ENCODE measurements at regions not wholly inside any gene's neighbourhood (a gene's known extent, or its start where the extent isn't known, plus 50 kb on each side); places are given as distances from the start of the nearest gene placed in this dataset.

- TF ChIP-seq, protein P1, sequence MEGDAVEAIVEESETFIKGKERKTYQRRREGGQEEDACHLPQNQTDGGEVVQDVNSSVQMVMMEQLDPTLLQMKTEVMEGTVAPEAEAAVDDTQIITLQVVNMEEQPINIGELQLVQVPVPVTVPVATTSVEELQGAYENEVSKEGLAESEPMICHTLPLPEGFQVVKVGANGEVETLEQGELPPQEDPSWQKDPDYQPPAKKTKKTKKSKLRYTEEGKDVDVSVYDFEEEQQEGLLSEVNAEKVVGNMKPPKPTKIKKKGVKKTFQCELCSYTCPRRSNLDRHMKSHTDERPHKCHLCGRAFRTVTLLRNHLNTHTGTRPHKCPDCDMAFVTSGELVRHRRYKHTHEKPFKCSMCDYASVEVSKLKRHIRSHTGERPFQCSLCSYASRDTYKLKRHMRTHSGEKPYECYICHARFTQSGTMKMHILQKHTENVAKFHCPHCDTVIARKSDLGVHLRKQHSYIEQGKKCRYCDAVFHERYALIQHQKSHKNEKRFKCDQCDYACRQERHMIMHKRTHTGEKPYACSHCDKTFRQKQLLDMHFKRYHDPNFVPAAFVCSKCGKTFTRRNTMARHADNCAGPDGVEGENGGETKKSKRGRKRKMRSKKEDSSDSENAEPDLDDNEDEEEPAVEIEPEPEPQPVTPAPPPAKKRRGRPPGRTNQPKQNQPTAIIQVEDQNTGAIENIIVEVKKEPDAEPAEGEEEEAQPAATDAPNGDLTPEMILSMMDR (IDR thresholded peaks at IDR 0.05; ENCODE audit: low read depth, low read length, poor library complexity, severe bottlenecking) = no peak
- no peak for TF ChIP-seq EZH2phosphoT487 (IDR thresholded peaks at IDR 0.05; ENCODE audit: borderline replicate concordance, low read length)
These were observed 352.5 kb upstream of the CYLC2 start for GRCh38 chr9:102642651-102643050.

Measured in DOHH2 (cell line).